H1 (cell line): ENCODE measurements at regions not wholly inside any gene's neighbourhood (a gene's known extent, or its start where the extent isn't known, plus 50 kb on each side); places are given as distances from the start of the nearest gene placed in this dataset.

Source experiments
- CTCF ChIA-PET: fragments of 300-600 bp; sonication (Branson Sonifier 250); formaldehyde crosslinking; loops from one replicate; lab custom pipeline; 2021; ENCODE audit not compliant: partially characterized antibody; lab: Charles Lee
- POLR2A ChIA-PET: fragments of 300-600 bp; sonication (Branson Sonifier 250); formaldehyde crosslinking; loops from one replicate; lab custom pipeline; 2021; ENCODE audit warnings: inconsistent platforms; ENCODE audit not compliant: partially characterized antibody; lab: Charles Lee
- DNase-seq, 2 experiments: peaks; one replicate each; pipeline versions ENCODE4 v3.0.0 to v3.0.0-alpha.2; 2010 to 2022; ENCODE audit warnings: low spot score in 2 of 2, low read depth in 1 of 2, mixed read lengths in 1 of 2
- FAIRE-seq: peaks from 2 replicates; lab custom pipeline; 2011; peaks lifted over from hg19 to GRCh38; lab: Jason Lieb, UNC
- H2AFZ ChIP-seq: 2 replicates; pipeline ENCODE4 v1.8.1; 2012; ENCODE audit warnings: low read length, inconsistent platforms
- H2AK5ac ChIP-seq: 2 replicates; pipeline ENCODE4 v1.6.1; 2013; ENCODE audit warnings: low read depth, low read length
- H2BK120ac ChIP-seq: replicated peaks from 2 replicates; pipeline ENCODE3; 2013; ENCODE audit warnings: low read depth, low read length, inconsistent platforms
- H2BK12ac ChIP-seq: 2 replicates; pipeline ENCODE4 v1.6.1; 2013; ENCODE audit warnings: low read depth, low read length
- H2BK15ac ChIP-seq: 2 replicates; pipeline ENCODE4 v1.6.1; 2013; ENCODE audit warnings: low read length
- H2BK20ac ChIP-seq: 2 replicates; pipeline ENCODE4 v1.6.1; 2013; ENCODE audit warnings: low read length
- H2BK5ac ChIP-seq: 2 replicates; pipeline ENCODE4 v1.6.1; 2013; ENCODE audit warnings: low read depth, low read length
- H3K14ac ChIP-seq: 2 replicates; pipeline ENCODE4 v1.6.1; 2013; ENCODE audit warnings: inconsistent platforms; ENCODE audit not compliant: insufficient read length
- H3K18ac ChIP-seq: 2 replicates; pipeline ENCODE4 v1.6.1; 2013; ENCODE audit warnings: low read length; ENCODE audit errors: extremely low read depth
- H3K23ac ChIP-seq: 2 replicates; pipeline ENCODE4 v1.6.1; 2013; ENCODE audit warnings: inconsistent platforms; ENCODE audit not compliant: insufficient read length
- H3K23me2 ChIP-seq: 2 replicates; pipeline ENCODE4 v1.6.1; 2013; ENCODE audit warnings: low read depth, low read length
- H3K27ac ChIP-seq: 2 replicates; pipeline ENCODE4 v1.6.1; 2011; ENCODE audit warnings: low read depth, low read length, inconsistent platforms
- H3K27me3 ChIP-seq, 4 experiments: replicated peaks in 1 of 4; 1 replicate in 1 of 4; 2 replicates in 3 of 4; pipeline versions ENCODE4 v1.6.1 to v1.8.1; 2011 to 2013; ENCODE audit warnings: low read length in 3 of 4, mild to moderate bottlenecking in 3 of 4, inconsistent platforms in 2 of 4, mixed read lengths in 2 of 4, moderate library complexity in 1 of 4; ENCODE audit not compliant: control insufficient read depth in 3 of 4, insufficient read depth in 3 of 4; ENCODE audit errors: extremely low read depth in 1 of 4
- H3K36me3 ChIP-seq, 4 experiments: 2 replicates each; pipeline versions ENCODE4 v1.6.1 to v1.8.1; 2011 to 2013; ENCODE audit warnings: mild to moderate bottlenecking in 4 of 4, low read length in 3 of 4, moderate library complexity in 2 of 4, control low read depth in 1 of 4, inconsistent platforms in 1 of 4; ENCODE audit not compliant: insufficient read depth in 4 of 4, control insufficient read depth in 2 of 4
- H3K4ac ChIP-seq: replicated peaks from 2 replicates; pipeline ENCODE3; 2013; ENCODE audit warnings: low read length, low read depth, mixed read lengths, inconsistent platforms; ENCODE audit not compliant: insufficient read length
- H3K4me1 ChIP-seq, 4 experiments: replicated peaks in 1 of 4; 1 replicate in 1 of 4; 2 replicates in 3 of 4; pipeline versions ENCODE4 v1.6.1 to v1.8.1; 2011 to 2013; ENCODE audit warnings: low read length in 3 of 4, inconsistent platforms in 2 of 4, mixed read lengths in 1 of 4; ENCODE audit not compliant: insufficient read depth in 4 of 4, control insufficient read depth in 3 of 4
- H3K4me2 ChIP-seq, 2 experiments: 2 replicates each; pipeline versions ENCODE4 v1.6.1 to v1.8.1; 2011 to 2013; ENCODE audit warnings: low read depth in 2 of 2, low read length in 2 of 2, control low read depth in 1 of 2, inconsistent platforms in 1 of 2, mild to moderate bottlenecking in 1 of 2; ENCODE audit not compliant: insufficient read depth in 1 of 2
- H3K4me3 ChIP-seq, 4 experiments: fragments of 200-600, 300-600 bp in 1 of 4; sonication (generic), shearing (Covaris generic), sonication (Bioruptor Twin) in 1 of 4; 2 replicates each; pipeline versions ENCODE4 v1.5.1 to v1.8.1; 2011 to 2016; ENCODE audit warnings: low read length in 4 of 4, low read depth in 3 of 4, control low read depth in 2 of 4, inconsistent platforms in 2 of 4, mild to moderate bottlenecking in 2 of 4, mixed read lengths in 1 of 4, moderate library complexity in 1 of 4; ENCODE audit not compliant: insufficient read depth in 2 of 4; ENCODE audit errors: extremely low read depth in 1 of 4
- H3K56ac ChIP-seq: replicated peaks from 2 replicates; pipeline ENCODE3; 2013; ENCODE audit warnings: low read depth, mild to moderate bottlenecking, mixed read lengths, low read length, inconsistent platforms; ENCODE audit not compliant: insufficient read length
- H3K79me1 ChIP-seq: 2 replicates; pipeline ENCODE4 v1.6.1; 2013; ENCODE audit warnings: low read depth, low read length, control low read depth
- H3K79me2 ChIP-seq, 2 experiments: 2 replicates each; pipeline versions ENCODE4 v1.6.1 to v1.8.1; 2012 to 2013; ENCODE audit warnings: low read length in 2 of 2, mild to moderate bottlenecking in 2 of 2, inconsistent platforms in 1 of 2; ENCODE audit not compliant: insufficient read depth in 2 of 2, control insufficient read depth in 1 of 2
- H3K9ac ChIP-seq, 4 experiments: replicated peaks in 1 of 4; 1 replicate in 1 of 4; 2 replicates in 3 of 4; pipeline versions ENCODE4 v1.6.1 to v1.8.1; 2011 to 2013; ENCODE audit warnings: low read depth in 3 of 4, low read length in 3 of 4, control low read depth in 2 of 4, mild to moderate bottlenecking in 2 of 4, moderate library complexity in 2 of 4, inconsistent platforms in 1 of 4; ENCODE audit errors: extremely low read depth in 1 of 4
- H3K9me3 ChIP-seq, 2 experiments: 2 replicates each; pipeline versions ENCODE4 v1.6.1 to v1.8.1; 2012 to 2013; ENCODE audit warnings: mild to moderate bottlenecking in 2 of 2, moderate library complexity in 2 of 2, control low read depth in 1 of 2, inconsistent platforms in 1 of 2, low read depth in 1 of 2, low read length in 1 of 2, mixed read lengths in 1 of 2; ENCODE audit not compliant: insufficient read depth in 2 of 2
- H4K20me1 ChIP-seq, 2 experiments: replicated peaks in 1 of 2; 2 replicates each; pipeline versions ENCODE3 to v1.8.1; 2011 to 2013; ENCODE audit warnings: inconsistent platforms in 2 of 2, low read length in 2 of 2, mild to moderate bottlenecking in 1 of 2; ENCODE audit not compliant: insufficient read depth in 2 of 2, control insufficient read depth in 1 of 2
- H4K5ac ChIP-seq: 2 replicates; pipeline ENCODE4 v1.6.1; 2013; ENCODE audit warnings: low read length, low read depth, mixed read lengths, inconsistent platforms; ENCODE audit not compliant: insufficient read length
- H4K8ac ChIP-seq: 2 replicates; pipeline ENCODE4 v1.8.0; 2013; ENCODE audit warnings: mild to moderate bottlenecking, moderate library complexity, low read length, inconsistent platforms; ENCODE audit not compliant: insufficient read depth; ENCODE audit errors: extremely low read depth
- H4K91ac ChIP-seq: replicated peaks from 2 replicates; pipeline ENCODE3; 2013; ENCODE audit warnings: low read length, mixed read lengths, inconsistent platforms; ENCODE audit not compliant: insufficient read length
- BRCA1 ChIP-seq: IDR thresholded peaks from 2 replicates; pipeline ENCODE4 v1.6.1; 2012; ENCODE audit warnings: low read depth, low read length, improper control_type of control experiment
- CBX5 ChIP-seq: fragments of 300-800, 300-1000 bp; sonication (generic); IDR thresholded peaks from 2 replicates; pipeline ENCODE4 v1.7.1; 2016; ENCODE audit warnings: antibody characterized with exemption, low read length, low read depth
- POLR2A ChIP-seq, 2 experiments: IDR thresholded peaks; 1 replicate in 1 of 2; 2 replicates in 1 of 2; pipeline ENCODE4 v1.6.1; 2011; ENCODE audit warnings: low read depth in 2 of 2, low read length in 2 of 2, mild to moderate bottlenecking in 2 of 2; ENCODE audit errors: control extremely low read depth in 1 of 2
- POU5F1 ChIP-seq: IDR thresholded peaks from 2 replicates; pipeline ENCODE4 v1.6.1; 2011; ENCODE audit warnings: low read depth, mild to moderate bottlenecking, low read length, moderate library complexity

GRCh38 chr1:182304627-182305026 lies 87.0 kb downstream of the GLUL start:
- no peak for TF ChIP-seq POU5F1
- no peak for TF ChIP-seq BRCA1
- no peak for TF ChIP-seq POLR2A (IDR thresholded peaks at IDR 0.05; ENCODE audit: control extremely low read depth in 1 of 2, low read depth in 2 of 2, low read length in 2 of 2)
- TF ChIP-seq CBX5: no peak
- ChIA-PET POLR2A (interaction anchor here (0.9 to 1.2 kb wide), 2 partner anchors 84 to 87 kb away, joined by 3 to 4 read pairs; no protein-coding TSS in a partner anchor), CTCF (interaction anchor here (0.6 to 1.5 kb wide), 5 partner anchors 10 to 292 kb away, joined by 3 to 4 read pairs (median 3); no protein-coding TSS in a partner anchor)
- Histone ChIP-seq H3K9me3 (0 out of 4 replicates have a peak, but pooled peaks cover 0 to 2% of the 10 kb centered on the region in 2 experiments), H3K79me2 (no peaks in the 10 kb centered on the region), H3K36me3 (no peaks in the 10 kb centered on the region), H3K4me1 (peaks cover 0 to 3% (median 0%) of the 10 kb centered on the region in 4 experiments; a peak in 4 of 7 replicates), H3K56ac (no peak overlapping the region), H2BK5ac (no peak overlapping the region), H2AK5ac (no peak overlapping the region), H3K9ac (no peak overlapping the region), H4K91ac (no peak overlapping the region), H3K23ac (no peak overlapping the region), H3K79me1 (no peaks in the 10 kb centered on the region), H3K4me2 (no peak overlapping the region), H2BK15ac (no peak overlapping the region), H3K4ac (no peak overlapping the region), H4K8ac (no peak overlapping the region), H3K27ac (no peak overlapping the region), H3K18ac (no peak overlapping the region), H3K27me3 (no peaks in the 10 kb centered on the region), H2AFZ (no peak overlapping the region), H3K4me3 (no peak overlapping the region), H3K23me2 (no peaks in the 10 kb centered on the region), H2BK120ac (no peak overlapping the region), H3K14ac (no peak overlapping the region), H2BK12ac (no peak overlapping the region), H2BK20ac (no peak overlapping the region), H4K20me1 (no peaks in the 10 kb centered on the region), H4K5ac (no peak overlapping the region)
- FAIRE-seq (no peak), DNase-seq (no peak)
